22Rv1 (cell line): ENCODE measurements at regions not wholly inside any gene's neighbourhood (a gene's known extent, or its start where the extent isn't known, plus 50 kb on each side); places are given as distances from the start of the nearest gene placed in this dataset.

Experiments used
- ZFX ChIP-seq: fragments of 450-650 bp; IDR thresholded peaks from 2 replicates; pipeline ENCODE4 v1.6.1; 2017; ENCODE audit warnings: antibody characterized with exemption, borderline replicate concordance
- TF ChIP-seq, protein P1 (sequence below): fragments of 450-650 bp; IDR thresholded peaks from 2 replicates; pipeline ENCODE4 v1.5.1; 2017; ENCODE audit warnings: mild to moderate bottlenecking

DNA sequence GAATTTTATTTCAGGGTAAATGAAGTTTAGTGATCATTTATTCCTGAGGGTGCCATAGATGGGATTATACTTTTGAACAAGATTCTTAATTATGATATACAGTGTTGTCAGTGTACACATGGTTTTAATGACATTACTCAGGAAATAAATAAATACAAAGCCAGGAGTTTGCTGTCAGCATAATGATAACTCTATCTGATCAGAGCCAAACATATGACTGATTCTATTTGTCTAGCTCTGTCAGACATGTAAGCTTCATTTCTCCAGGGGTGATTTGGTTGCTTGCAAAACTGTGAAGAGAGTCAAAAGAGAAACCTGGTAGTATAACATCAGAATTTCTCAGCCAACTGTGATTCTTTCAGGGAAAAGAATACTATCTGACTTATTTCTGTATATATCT lies 1425.8 kb upstream of the C9orf72 start:
- TF ChIP-seq, protein P1, sequence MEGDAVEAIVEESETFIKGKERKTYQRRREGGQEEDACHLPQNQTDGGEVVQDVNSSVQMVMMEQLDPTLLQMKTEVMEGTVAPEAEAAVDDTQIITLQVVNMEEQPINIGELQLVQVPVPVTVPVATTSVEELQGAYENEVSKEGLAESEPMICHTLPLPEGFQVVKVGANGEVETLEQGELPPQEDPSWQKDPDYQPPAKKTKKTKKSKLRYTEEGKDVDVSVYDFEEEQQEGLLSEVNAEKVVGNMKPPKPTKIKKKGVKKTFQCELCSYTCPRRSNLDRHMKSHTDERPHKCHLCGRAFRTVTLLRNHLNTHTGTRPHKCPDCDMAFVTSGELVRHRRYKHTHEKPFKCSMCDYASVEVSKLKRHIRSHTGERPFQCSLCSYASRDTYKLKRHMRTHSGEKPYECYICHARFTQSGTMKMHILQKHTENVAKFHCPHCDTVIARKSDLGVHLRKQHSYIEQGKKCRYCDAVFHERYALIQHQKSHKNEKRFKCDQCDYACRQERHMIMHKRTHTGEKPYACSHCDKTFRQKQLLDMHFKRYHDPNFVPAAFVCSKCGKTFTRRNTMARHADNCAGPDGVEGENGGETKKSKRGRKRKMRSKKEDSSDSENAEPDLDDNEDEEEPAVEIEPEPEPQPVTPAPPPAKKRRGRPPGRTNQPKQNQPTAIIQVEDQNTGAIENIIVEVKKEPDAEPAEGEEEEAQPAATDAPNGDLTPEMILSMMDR: no peak
- TF ChIP-seq ZFX: no peak
